H54 (cell line): ENCODE measurements at regions not wholly inside any gene's neighbourhood (a gene's known extent, or its start where the extent isn't known, plus 50 kb on each side); places are given as distances from the start of the nearest gene placed in this dataset.
"Not testable (repeated sequence)": the region's sequence is repeated elsewhere in the genome, so short reads cannot be mapped to it uniquely, and the experiment has no call there.

ENCODE experiments used
- DNase-seq: peaks from one replicate; pipeline ENCODE4 v3.0.0; 2011; ENCODE audit warnings: low spot score, mixed read lengths; ENCODE audit not compliant: insufficient read length
- FAIRE-seq: peaks from 3 replicates; lab custom pipeline; 2011; peaks lifted over from hg19 to GRCh38; lab: Jason Lieb, UNC
- POLR2A ChIP-seq: IDR thresholded peaks from 2 replicates; pipeline ENCODE4 v1.6.1; 2011; ENCODE audit warnings: low read depth, mild to moderate bottlenecking, low read length

DNA sequence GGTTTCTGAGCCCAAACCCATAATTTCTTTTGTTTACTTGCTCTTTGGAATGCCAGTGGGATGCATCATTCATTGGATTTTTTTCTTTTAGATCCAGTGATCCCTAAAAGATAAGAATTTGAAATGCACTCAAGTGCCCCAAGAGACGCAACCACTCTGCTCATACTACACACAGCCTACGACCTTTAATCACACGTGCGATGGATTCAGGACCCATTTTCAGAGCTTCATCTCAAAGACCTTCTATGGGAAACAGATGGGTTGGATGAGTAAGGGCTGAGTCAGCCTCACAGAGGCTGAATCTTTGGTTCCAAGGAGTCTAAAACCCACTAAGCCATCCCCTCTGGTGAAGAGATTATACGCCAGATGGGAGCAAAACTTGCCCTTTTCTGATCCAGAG, 265.5 kb upstream of the EXOC2 start:
- FAIRE-seq (no peak), DNase-seq (no peak)
- TF ChIP-seq POLR2A, result no peak

- TF ChIP-seq POLR2A, result no peak
- no peak for FAIRE-seq
- no peak for DNase-seq
These were observed 258.7 kb upstream of the EXOC2 start for GRCh38 chr6:951399-952181.

- no peak for FAIRE-seq
- no peak for DNase-seq
- TF ChIP-seq POLR2A, result no peak
These were observed 254.4 kb upstream of the EXOC2 start for GRCh38 chr6:947235-947934.

DNA sequence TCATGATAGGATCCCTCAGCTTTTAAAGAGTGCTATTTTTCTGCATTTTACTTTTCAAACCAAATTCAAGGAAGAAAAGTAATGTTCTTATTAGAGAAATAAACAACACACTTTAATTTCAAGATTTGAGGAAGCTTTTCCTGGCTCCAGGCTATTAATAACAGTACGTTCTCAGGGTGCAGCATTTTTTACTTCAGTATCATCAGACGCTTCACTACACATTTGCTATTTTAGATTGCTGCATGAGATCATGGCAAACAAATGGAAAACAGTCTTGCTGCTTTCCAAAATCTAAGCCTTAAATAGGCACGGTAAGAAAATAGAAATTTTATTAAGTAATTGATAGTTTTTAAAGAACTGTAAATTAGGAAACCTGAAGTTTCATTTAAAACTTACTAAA, 253.6 kb upstream of the EXOC2 start:
- no peak for TF ChIP-seq POLR2A
- no peak for FAIRE-seq
- no peak for DNase-seq

- FAIRE-seq (no peak), DNase-seq (no peak)
- TF ChIP-seq POLR2A, result no peak
These were observed 246.8 kb upstream of the EXOC2 start for GRCh38 chr6:939526-940252.

- FAIRE-seq, result no peak
- no peak for TF ChIP-seq POLR2A
These were observed 246.0 kb upstream of the EXOC2 start for GRCh38 chr6:938916-939315.

GRCh38 chr6:938271-938905, 245.4 kb upstream of the EXOC2 start:
- no peak for TF ChIP-seq POLR2A
- FAIRE-seq, result no peak
- no peak for DNase-seq

More at GRCh38 chr6:938916-939315, 246.0 kb upstream of the EXOC2 start:
- DNase-seq, result no peak

DNA sequence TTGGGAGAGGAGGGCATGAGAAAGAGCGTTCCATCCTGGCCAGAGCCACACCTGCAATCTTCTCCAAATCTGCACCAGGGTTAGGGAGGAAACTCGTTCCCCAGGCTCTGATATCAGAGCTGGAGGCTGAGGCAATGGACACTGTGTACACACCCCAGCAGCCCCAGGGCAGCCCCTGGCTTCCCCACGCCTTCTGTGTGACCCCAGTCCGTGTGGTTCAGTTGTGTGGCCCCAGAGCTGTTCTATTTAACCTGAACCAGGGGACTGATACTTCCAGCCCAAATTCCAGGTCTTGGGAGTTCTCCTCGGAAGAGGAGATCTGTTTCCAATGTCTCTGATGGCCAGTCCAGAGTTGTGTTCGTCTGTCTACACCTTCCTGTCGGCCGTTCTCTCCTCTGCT, 242.6 kb upstream of the EXOC2 start:
- no peak for TF ChIP-seq POLR2A
- no peak for DNase-seq
- FAIRE-seq, result no peak

DNA sequence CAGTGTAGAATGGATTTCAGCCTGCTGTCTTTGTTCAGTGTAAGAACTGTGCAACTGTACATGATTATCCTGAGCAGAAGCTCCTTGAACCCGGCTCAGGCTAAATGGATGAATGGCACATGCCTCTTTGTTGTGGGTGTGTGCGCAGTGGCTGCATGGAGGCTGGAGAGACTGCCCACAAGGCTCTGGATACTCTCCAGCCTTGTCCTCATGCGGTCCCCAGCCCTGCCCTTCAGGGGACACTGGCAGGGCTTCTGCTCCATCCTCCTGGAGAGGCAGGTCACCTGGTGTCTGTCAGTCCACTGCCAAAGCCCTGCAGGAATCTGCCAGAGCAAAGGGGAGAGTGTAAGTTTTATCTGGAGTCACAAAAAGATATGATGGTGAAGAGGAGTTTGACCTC, 241.7 kb upstream of the EXOC2 start:
- FAIRE-seq, result no peak
- DNase-seq, result no peak
- no peak for TF ChIP-seq POLR2A

- DNase-seq, FAIRE-seq: not testable (repeated sequence)
These were observed 239.0 kb upstream of the EXOC2 start for GRCh38 chr6:931919-932318.

DNA sequence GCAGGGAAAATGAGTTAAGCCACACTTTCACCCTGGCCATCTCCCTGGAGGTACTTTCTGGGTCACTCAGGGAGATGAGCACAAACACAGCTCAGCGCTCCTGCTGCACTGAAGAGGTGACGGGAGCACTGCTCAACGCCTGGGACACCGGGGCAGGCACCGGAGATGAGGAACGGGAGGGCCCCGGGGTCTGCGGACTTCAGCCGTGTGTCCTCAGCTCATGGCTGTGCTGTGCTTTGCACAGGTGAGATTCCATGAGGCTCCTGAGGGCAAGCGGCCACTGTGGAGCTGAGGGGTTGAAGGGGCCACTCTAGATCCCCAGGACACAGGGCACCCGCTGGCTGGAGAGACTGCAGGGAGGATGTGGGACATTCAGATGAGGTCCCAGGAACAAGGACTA, 234.2 kb upstream of the EXOC2 start:
- DNase-seq (no peak), FAIRE-seq (no peak)
- TF ChIP-seq POLR2A, result no peak

- no peak for DNase-seq
- FAIRE-seq, result no peak
- TF ChIP-seq POLR2A, result no peak
These were observed 232.8 kb upstream of the EXOC2 start for GRCh38 chr6:925656-926213.

DNA sequence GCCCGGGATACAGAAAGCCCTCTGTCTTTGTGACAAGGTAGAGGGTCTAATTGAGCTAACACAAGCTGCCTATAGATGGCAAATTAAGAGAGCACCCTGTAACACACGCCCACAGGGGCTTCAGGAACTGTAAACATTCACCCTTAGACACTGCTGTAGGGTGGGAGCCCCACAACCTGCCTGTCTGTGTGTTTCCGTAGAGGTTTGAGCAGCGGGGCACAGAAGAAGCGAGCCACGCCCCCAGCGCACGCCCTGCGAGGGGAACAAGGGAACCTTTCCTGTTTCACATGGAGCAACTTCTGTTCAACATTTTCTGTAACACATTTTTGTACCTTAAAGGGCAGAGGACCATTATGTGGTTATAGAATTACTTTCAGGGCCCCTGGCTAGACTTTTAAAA, 231.7 kb upstream of the EXOC2 start:
- no peak for FAIRE-seq
- TF ChIP-seq POLR2A, result no peak
- no peak for DNase-seq
